Right lobe of liver (tissue), 6 donors: ENCODE measurements at regions not wholly inside any gene's neighbourhood (a gene's known extent, or its start where the extent isn't known, plus 50 kb on each side); places are given as distances from the start of the nearest gene placed in this dataset.

ENCODE experiments used
- ATAC-seq, 4 donors: fragments of 200-7000 bp; cut with Tn5 transposase; one replicate each; pipeline ENCODE4 v1.9.1; 2020; ENCODE audit warnings: mild to moderate bottlenecking in 4 of 4, moderate library complexity in 4 of 4
- DNase-seq, 3 donors: peaks; one replicate each; pipeline ENCODE4 v3.0.0-alpha.2; 2020
- H3K27ac ChIP-seq, 3 donors: fragments of 200-600 bp; one replicate each; pipeline ENCODE4 v1.8.0; 2022
- H3K27me3 ChIP-seq, 2 donors: fragments of 200-600 bp; one replicate each; pipeline ENCODE4 v1.8.0; 2022
- H3K36me3 ChIP-seq, 4 donors: fragments of 200-600 bp; sonication (generic) in 1 of 4; one replicate each; pipeline versions ENCODE4 v1.5.1 to v1.8.0; 2017 to 2022; ENCODE audit warnings: control low read depth in 1 of 4
- H3K4me1 ChIP-seq, 4 donors: fragments of 200-600 bp; sonication (generic) in 1 of 4; one replicate each; pipeline versions ENCODE4 v1.5.1 to v1.8.0; 2017 to 2022; ENCODE audit warnings: control low read depth in 1 of 4
- H3K4me3 ChIP-seq, 3 donors: fragments of 200-600 bp; one replicate each; pipeline ENCODE4 v1.8.0; 2022
- H3K9me3 ChIP-seq, 4 donors: fragments of 200-600 bp; sonication (generic) in 1 of 4; one replicate each; pipeline versions ENCODE4 v1.5.1 to v1.8.0; 2017 to 2022; ENCODE audit warnings: control low read depth in 1 of 4
- CTCF ChIP-seq, 4 donors: fragments of 200-600 bp in 3 of 4; fragments of 450-650 bp in 1 of 4; IDR thresholded peaks; one replicate each; pipeline versions ENCODE4 v1.5.1 to v1.8.0; 2016 to 2022; ENCODE audit warnings: antibody characterized with exemption in 4 of 4, mild to moderate bottlenecking in 2 of 4
- POLR2A ChIP-seq: fragments of 450-650 bp; IDR thresholded peaks from one replicate; pipeline ENCODE4 v1.6.1; 2017; ENCODE audit warnings: antibody characterized with exemption, mild to moderate bottlenecking
- WGBS: methylation state at CpG from one replicate; pipeline ENCODE4 v1.1.6; 2018; ENCODE audit warnings: low coverage, low lambda C conversion rate; ENCODE audit not compliant: insufficient coverage; ENCODE audit errors: missing lambda C conversion rate; 5-methylcytosine and 5-hydroxymethylcytosine counted together
- intact Hi-C, 2 donors: fragments of 100-400 bp; cut with DNase I; formaldehyde crosslinking; loops; one replicate each; pipeline versions ENCODE4 v1.11.2 to v1.14.1; 2022
- donor health status: DM: no; HTN: yes; CAD: no.
- donor health status: DM: no; HTN: no; CAD: no.
- donor health status: DM: no; HTN: no; CAD: no.
- donor health status: DM: no; HTN: yes; CAD: no.
- donor health status: DM: no; HTN: yes; CAD: no.

GRCh38 chr11:119999220-119999619 lies 138.7 kb downstream of the TRIM29 start:
- Histone ChIP-seq H3K4me1 (no peaks in the 10 kb centered on the region), H3K4me3 (no peak overlapping the region), H3K36me3 (no peaks in the 10 kb centered on the region), H3K27me3 (no peaks in the 10 kb centered on the region), H3K27ac (no peak overlapping the region), H3K9me3 (no peaks in the 10 kb centered on the region)
- TF ChIP-seq POLR2A, result no peak
- TF ChIP-seq CTCF (IDR thresholded peaks at IDR 0.05), result no peak
- WGBS, result 51% methylated on average over 2 of the region's 2 CpGs
- no peak for DNase-seq
- no peak for ATAC-seq
- intact Hi-C loops, result no loop called here

DNA sequence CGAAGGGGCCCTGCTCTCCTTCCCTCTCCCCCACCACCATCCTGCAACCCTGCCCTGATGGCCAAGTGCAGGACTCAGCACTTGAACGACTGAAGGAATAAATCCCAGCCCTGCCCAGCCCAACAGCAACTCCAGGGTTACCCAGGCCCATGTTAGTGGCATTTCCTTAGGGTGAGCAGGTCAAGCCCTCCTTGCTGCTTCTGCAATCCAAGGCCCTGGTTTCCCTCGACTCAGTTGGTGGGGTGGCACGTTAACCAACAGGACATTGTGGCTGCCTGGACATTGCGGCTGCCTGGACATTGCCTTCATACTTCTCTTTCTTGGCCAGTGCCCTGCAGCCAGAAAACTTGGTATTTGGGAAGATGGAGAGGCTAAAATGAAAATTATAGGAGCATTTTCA lies 141.4 kb downstream of the TRIM29 start:
- TF ChIP-seq POLR2A (no peak), CTCF (IDR thresholded peaks at IDR 0.05) (no peak)
- DNase-seq (no peak), ATAC-seq (no peak)
- intact Hi-C loops, result no loop called here
- no peak overlapping the region for H3K27ac ChIP-seq
- no peak overlapping the region for H3K4me3 ChIP-seq
- H3K36me3 ChIP-seq, result no peaks in the 10 kb centered on the region
- H3K27me3 ChIP-seq, result no peaks in the 10 kb centered on the region
- WGBS, result 74% methylated on average over 3 of the region's 5 CpGs
- no peaks in the 10 kb centered on the region for H3K4me1 ChIP-seq
- H3K9me3 ChIP-seq, result no peaks in the 10 kb centered on the region

DNA sequence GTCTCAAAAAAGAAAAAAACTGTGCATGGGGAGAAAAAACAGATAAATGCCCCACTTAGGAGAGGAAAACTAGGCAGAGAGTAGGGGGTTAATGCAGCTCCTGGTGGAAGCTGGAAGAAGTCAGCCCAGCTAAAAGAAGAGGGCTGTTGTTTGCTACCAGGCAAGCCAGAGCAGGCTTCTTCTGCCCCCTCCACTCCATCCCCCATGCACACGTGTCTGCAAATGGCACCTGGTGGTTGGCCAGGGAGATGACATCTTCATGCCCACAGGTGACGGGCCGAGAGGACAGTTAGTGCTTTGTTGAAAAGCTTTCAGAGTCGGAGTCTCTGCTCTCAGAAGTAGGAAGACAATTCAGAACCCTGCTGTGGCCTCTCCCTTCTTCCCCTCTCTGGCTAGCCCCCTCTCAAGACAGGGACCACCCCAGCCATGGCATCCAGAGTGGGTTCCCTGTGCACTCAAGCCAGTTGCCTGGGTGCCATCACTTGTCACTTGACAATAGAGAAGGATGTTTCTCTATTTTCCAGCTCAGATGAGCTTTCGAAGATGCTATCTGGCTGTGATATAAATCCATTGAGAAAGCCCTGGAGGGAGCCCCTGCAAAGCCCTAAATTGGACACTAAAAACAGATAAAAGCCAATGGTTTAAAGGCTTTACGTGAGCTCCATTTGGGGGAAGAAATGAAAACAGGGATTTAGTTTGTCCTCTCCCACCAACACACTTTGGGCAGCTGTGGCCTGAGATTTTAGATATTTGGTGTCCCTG lies 142.0 kb downstream of the TRIM29 start:
- ATAC-seq (no peak), DNase-seq (no peak)
- 54% methylated on average over 6 of the region's 6 CpGs for WGBS
- H3K36me3 ChIP-seq, result no peaks in the 10 kb centered on the region
- no peaks in the 10 kb centered on the region for H3K27me3 ChIP-seq
- no peak overlapping the region for H3K4me3 ChIP-seq
- intact Hi-C loops, result no loop called here
- no peaks in the 10 kb centered on the region for H3K9me3 ChIP-seq
- no peak overlapping the region for H3K27ac ChIP-seq
- TF ChIP-seq POLR2A (no peak), CTCF (IDR thresholded peaks at IDR 0.05) (no peak)
- H3K4me1 ChIP-seq, result no peaks in the 10 kb centered on the region

DNA sequence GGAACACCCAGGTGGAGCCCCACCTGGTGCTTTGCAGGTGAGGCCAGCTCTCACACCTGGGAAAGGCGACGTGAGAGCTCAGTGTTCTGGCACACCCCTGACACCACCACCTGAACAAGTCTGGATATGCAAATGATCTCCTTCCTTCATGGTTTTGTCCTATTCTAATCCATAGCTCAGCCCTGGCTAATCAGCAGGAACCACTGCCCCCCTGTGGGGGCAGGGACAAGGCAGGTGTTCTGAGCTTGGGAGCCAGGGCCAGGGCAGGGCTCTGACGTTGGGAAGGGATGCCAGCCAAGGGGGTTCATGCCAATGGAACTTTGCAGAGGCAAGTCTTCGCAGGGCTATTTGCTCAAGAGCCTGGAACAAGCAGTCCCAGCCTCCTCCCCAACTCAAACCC lies 144.2 kb downstream of the TRIM29 start:
- Histone ChIP-seq H3K4me3 (no peak overlapping the region), H3K27ac (no peak overlapping the region), H3K9me3 (no peaks in the 10 kb centered on the region), H3K36me3 (no peaks in the 10 kb centered on the region), H3K27me3 (no peaks in the 10 kb centered on the region), H3K4me1 (no peaks in the 10 kb centered on the region)
- WGBS, result 0% methylated on average over 1 of the region's 4 CpGs
- DNase-seq, result no peak
- TF ChIP-seq POLR2A (no peak), CTCF (IDR thresholded peaks at IDR 0.05) (peak in 1 of 4 donors; percentile 6)
- intact Hi-C loops, result no loop called here
- ATAC-seq, result no peak
